SK-N-SH (cell line): ENCODE measurements at regions not wholly inside any gene's neighbourhood (a gene's known extent, or its start where the extent isn't known, plus 50 kb on each side); places are given as distances from the start of the nearest gene placed in this dataset.

Experiments used
- CTCF ChIP-seq: fragments of 200-600 bp; sonication (generic); IDR thresholded peaks from 2 replicates; pipeline ENCODE4 v1.6.1; 2017; ENCODE audit warnings: antibody characterized with exemption, mild to moderate bottlenecking, moderate library complexity
- EP300 ChIP-seq, 2 experiments: IDR thresholded peaks; 2 replicates each; pipeline versions ENCODE4 v1.4.0 to v1.6.1; 2012; ENCODE audit warnings: borderline replicate concordance in 1 of 2, low read depth in 1 of 2, low read length in 1 of 2
- POLR2AphosphoS5 ChIP-seq: IDR thresholded peaks from 2 replicates; pipeline ENCODE4 v1.6.1; 2012; ENCODE audit warnings: low read depth, low read length
- REST ChIP-seq: IDR thresholded peaks from 2 replicates; pipeline ENCODE4 v1.6.1; 2012; ENCODE audit warnings: mild to moderate bottlenecking, low read depth, low read length, moderate library complexity

- TF ChIP-seq EP300 (IDR thresholded peaks at IDR 0.05; ENCODE audit: borderline replicate concordance in 1 of 2, low read depth in 1 of 2, low read length in 1 of 2): no peak
- TF ChIP-seq CTCF: no peak
- TF ChIP-seq REST: no peak
- no peak for TF ChIP-seq POLR2AphosphoS5
Measured at GRCh38 chr5:39801306-39801705, 376.5 kb upstream of the DAB2 start.
